ENCODE measurements at regions not wholly inside any gene's neighbourhood (a gene's known extent, or its start where the extent isn't known, plus 50 kb on each side); places are given as distances from the start of the nearest gene placed in this dataset.
"Not testable (repeated sequence)": the region's sequence is repeated elsewhere in the genome, so short reads cannot be mapped to it uniquely, and the experiment has no call there.

DNA sequence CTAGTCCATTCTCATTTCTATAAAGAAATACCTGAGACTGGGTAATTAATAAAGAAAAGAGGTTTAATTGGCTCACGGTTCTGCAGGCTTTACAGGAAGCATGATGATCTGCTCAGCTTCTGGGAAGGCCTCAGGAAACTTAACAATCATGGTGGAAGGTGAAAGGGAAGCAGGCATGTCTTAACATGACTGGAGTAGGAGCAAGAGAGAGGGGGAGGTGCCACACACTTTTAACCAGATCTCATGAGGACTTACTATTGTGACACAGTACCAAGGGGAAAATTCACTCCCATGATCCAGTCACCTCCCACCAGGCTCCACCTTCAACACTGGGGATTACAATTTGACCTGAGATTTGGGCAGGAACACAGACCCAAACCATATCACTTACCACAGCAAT lies 310.1 kb downstream of the SH3GL2 start:
- TF ChIP-seq MAFK (IDR thresholded peaks at IDR 0.05; ENCODE audit: partially characterized antibody); NPAS2 (CRISPR knock-in tag; IDR thresholded peaks at IDR 0.05; ENCODE audit: borderline replicate concordance); EP300 (IDR thresholded peaks at IDR 0.05); POLR2A (IDR thresholded peaks at IDR 0.05; ENCODE audit: low read length); RAD21 (conservative IDR thresholded peaks at IDR 0.05 in 1 of 2, IDR thresholded peaks at IDR 0.05 in 1 of 2); MAX (IDR thresholded peaks at IDR 0.05); CHD4 (IDR thresholded peaks at IDR 0.05; ENCODE audit: borderline replicate concordance): not testable (repeated sequence)
- TF ChIP-seq, protein P1, sequence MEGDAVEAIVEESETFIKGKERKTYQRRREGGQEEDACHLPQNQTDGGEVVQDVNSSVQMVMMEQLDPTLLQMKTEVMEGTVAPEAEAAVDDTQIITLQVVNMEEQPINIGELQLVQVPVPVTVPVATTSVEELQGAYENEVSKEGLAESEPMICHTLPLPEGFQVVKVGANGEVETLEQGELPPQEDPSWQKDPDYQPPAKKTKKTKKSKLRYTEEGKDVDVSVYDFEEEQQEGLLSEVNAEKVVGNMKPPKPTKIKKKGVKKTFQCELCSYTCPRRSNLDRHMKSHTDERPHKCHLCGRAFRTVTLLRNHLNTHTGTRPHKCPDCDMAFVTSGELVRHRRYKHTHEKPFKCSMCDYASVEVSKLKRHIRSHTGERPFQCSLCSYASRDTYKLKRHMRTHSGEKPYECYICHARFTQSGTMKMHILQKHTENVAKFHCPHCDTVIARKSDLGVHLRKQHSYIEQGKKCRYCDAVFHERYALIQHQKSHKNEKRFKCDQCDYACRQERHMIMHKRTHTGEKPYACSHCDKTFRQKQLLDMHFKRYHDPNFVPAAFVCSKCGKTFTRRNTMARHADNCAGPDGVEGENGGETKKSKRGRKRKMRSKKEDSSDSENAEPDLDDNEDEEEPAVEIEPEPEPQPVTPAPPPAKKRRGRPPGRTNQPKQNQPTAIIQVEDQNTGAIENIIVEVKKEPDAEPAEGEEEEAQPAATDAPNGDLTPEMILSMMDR (IDR thresholded peaks at IDR 0.05), result not testable (repeated sequence)

Data from A549 (cell line).